SK-MEL-5 (cell line): ENCODE measurements at regions not wholly inside any gene's neighbourhood (a gene's known extent, or its start where the extent isn't known, plus 50 kb on each side); places are given as distances from the start of the nearest gene placed in this dataset.
"Not testable (repeated sequence)": the region's sequence is repeated elsewhere in the genome, so short reads cannot be mapped to it uniquely, and the experiment has no call there.

ENCODE experiments used
- DNase-seq: peaks from one replicate; pipeline ENCODE4 v3.0.0-alpha.2; 2016; ENCODE audit warnings: low read depth, low spot score
- in situ Hi-C: cut with HindIII; loops from 2 replicates; pipeline ENCODE4 v1.10.0; 2016; ENCODE audit warnings: low sequenced_read_pairs, high pct_unique_total_duplicates, low pct_unique_long_range_greater_than_20kb

GRCh38 chr13:18257686-18258085, 923.9 kb downstream of the TUBA3C start:
- in situ Hi-C loops, DNase-seq: not testable (repeated sequence)

GRCh38 chr13:18252848-18253247, 928.8 kb downstream of the TUBA3C start:
- in situ Hi-C loops: not testable (repeated sequence)
- peak; percentile 12 for DNase-seq

GRCh38 chr13:18248533-18249240, 932.9 kb downstream of the TUBA3C start:
- DNase-seq, in situ Hi-C loops: not testable (repeated sequence)

- in situ Hi-C loops, DNase-seq: not testable (repeated sequence)
Observed at GRCh38 chr13:18240086-18240485, 941.5 kb downstream of the TUBA3C start.

DNA sequence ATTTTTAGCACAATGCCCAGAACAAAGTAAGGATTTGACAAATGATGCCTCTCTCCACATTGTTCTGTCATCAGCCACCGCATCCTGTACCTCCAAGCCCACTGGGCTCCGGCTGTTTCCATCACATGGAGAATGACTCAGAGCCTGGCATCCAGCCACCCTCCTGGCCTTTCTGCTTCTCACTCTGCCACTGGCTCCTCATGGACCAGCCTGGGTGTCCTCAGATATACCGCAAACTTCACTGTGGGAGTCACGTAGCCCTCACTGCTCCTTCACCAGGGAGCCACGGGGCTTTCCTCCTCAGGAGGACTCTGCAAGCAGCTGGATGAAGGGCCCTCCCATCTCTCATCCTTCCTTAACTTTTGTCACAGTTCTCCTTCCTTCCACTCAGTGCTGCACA, 943.0 kb downstream of the TUBA3C start:
- in situ Hi-C loops: not testable (repeated sequence)
- peak; percentile 26 for DNase-seq

DNA sequence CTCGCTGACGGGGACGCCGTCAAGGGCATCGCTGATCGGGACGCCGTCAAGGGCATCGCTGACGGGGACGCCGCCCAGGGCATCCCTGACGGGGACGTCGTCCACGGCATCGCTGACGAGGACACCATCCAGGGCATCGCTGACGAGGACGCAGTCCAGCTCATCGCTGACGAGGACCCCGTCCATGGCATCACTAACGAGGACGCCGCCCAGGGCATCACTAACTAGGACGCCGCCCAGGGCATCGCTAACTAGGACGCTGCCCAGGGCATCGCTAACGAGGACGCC, 945.2 kb downstream of the TUBA3C start:
- in situ Hi-C loops: no loop called here
- DNase-seq: no peak

DNA sequence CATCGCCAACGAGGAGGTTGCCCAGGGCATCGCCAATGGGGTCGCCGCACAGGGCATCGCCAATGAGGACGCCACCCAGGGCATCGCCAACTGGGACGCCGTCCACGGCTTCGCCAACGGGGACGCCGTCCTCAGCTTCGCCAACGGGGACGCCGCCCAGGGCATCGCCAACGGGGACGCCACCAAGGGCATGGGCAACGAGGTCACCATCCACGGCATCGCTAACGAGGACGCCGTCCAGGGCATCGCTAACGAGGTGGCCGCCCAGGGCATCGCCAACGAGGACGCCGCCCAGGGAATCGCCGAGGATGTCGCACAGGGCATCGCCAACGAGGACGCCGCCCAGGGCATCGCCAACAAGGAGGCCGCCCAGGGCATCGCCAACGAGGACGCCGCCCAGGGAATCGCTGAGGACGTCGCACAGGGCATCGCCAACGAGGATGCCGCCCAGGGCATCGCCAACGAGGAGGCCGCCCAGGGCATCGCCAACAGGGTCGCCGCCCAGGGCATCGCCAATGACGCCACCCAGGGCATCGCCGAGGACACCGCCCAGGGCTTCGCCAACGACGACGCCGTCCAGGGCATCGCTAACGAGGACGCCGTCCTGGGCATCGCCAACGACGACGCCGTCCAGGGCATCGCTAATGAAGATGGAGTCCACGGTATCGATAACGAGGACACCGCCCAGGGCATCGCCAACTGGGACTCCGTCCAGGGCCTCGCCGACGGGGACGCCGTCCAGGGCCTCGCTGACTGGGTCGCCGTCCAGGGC, 945.7 kb downstream of the TUBA3C start:
- in situ Hi-C loops: no loop called here

GRCh38 chr13:18235172-18235571, 946.5 kb downstream of the TUBA3C start:
- in situ Hi-C loops: no loop called here
- no peak for DNase-seq

More for the DNA sequence above, 945.7 kb downstream of the TUBA3C start:
- DNase-seq: no peak

GRCh38 chr13:18234451-18234850, 947.2 kb downstream of the TUBA3C start:
- DNase-seq, in situ Hi-C loops: not testable (repeated sequence)

DNA sequence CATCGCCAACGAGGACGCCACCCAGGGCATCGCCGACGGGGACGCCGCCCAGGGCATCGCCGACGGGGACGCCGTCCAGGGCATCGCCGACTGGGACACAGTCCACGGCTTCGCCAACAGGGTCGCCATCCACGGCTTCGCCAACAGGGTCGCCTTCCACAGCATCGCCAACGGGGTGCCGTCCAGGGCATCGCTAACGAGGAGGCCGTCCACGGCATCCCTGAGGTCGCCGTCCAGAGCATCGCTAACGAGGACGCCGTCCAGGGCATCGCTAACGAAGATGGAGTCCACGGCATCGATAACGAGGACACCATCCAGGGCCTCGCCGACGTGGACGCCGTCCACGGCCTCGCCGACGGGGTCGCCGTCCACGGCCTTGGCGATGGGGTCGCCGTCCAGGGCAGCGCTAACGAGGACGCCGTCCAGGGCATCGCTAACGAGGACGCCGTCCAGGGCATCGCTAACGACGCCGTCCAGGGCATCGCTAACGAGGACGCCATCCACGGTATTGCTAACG, 947.8 kb downstream of the TUBA3C start:
- in situ Hi-C loops: no loop called here
- no peak for DNase-seq

DNA sequence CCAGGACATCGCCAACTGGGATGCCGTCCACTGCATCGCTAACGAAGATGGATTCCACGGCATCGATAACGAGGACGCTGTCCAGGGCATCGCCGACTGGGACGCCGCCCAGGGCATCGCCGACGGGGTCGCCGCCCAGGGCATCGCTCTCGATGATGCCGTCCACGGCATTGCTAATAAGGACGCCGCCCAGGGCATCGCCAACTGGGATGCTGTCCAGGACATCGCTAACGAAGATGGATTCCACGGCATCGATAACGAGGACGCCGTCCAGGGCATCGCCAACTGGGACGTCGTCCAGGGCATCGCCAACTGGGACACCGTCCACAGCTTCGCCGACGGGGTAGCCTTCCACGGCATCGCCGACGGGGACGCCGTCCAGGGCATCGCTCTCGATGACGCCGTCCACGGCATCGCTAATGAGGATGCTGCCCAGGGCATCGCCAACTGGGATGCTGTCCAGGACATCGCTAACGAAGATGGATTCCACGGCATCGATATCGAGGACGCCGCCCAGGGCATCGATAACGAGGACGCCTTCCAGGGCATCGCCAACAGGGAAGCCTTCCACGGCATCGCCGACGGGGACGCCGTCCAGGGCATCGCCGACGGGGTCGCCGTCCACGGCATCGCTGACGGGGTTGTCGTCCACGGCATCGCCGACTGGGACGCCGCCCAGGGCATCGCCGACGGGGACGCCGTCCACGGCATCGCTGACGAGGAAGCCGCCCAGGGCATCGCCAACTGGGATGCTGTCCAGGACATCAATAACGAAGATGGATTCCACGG, 948.4 kb downstream of the TUBA3C start:
- in situ Hi-C loops: no loop called here
- no peak for DNase-seq

GRCh38 chr13:18232298-18232993, 949.2 kb downstream of the TUBA3C start:
- in situ Hi-C loops: no loop called here

GRCh38 chr13:18224411-18224810, 957.2 kb downstream of the TUBA3C start:
- in situ Hi-C loops, DNase-seq: not testable (repeated sequence)

More at GRCh38 chr13:18232298-18232993, 949.2 kb downstream of the TUBA3C start:
- DNase-seq: no peak

DNA sequence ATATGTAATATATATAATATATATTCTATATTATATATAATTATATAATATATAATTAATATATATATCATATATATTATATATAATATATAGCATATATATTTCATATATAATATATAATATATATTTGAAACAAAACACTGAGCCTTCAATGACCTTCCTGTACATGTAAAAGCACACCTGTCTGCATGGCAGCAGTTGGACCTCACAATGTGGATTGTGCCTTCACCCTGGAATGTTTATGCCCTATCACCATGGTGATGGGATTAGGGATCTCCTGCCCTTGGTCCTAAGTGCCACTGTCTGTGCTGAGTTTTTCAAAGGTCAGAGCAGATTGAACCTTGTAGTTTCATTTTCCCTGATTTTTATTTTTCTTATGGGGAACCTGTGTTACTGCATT, 966.9 kb downstream of the TUBA3C start:
- in situ Hi-C loops: not testable (repeated sequence)

DNA sequence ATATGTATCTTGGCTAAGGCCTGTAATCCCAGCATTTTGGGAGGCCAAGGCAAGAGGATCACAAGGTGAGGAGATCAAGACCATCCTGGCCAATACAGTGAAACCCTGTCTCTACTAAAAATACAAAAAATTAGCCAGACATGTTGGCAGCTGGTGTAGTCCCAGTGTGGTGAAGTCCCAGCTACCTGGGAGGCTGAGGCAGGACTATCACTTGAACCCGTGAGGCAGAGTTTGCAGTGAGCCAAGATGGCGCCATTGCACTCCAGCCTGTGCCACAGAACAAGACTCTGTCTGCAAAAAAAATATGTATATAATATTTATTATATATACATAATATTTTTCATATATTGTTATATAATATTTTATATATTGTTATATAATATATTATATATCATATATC, 968.1 kb downstream of the TUBA3C start:
- DNase-seq, in situ Hi-C loops: not testable (repeated sequence)

More for the DNA sequence above, 966.9 kb downstream of the TUBA3C start:
- not testable (repeated sequence) for DNase-seq

DNA sequence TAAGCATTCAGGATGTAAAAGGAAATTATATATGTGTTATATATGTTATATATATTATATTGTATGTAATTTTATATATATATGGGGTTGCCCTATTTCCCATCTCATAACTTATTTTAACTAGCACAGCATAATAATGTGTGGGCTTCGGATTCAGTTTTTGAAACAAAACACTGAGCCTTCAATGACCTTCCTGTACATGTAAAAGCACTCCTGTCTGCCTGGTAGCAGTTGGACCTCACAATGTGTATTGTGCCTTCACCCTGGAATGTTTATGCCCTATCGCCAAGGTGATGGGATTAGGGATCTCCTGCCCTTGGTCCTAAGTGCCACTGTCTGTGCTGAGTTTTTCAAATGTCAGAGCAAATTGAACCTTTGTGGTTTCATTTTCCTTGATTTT, 968.8 kb downstream of the TUBA3C start:
- no peak for DNase-seq
- in situ Hi-C loops: no loop called here

DNA sequence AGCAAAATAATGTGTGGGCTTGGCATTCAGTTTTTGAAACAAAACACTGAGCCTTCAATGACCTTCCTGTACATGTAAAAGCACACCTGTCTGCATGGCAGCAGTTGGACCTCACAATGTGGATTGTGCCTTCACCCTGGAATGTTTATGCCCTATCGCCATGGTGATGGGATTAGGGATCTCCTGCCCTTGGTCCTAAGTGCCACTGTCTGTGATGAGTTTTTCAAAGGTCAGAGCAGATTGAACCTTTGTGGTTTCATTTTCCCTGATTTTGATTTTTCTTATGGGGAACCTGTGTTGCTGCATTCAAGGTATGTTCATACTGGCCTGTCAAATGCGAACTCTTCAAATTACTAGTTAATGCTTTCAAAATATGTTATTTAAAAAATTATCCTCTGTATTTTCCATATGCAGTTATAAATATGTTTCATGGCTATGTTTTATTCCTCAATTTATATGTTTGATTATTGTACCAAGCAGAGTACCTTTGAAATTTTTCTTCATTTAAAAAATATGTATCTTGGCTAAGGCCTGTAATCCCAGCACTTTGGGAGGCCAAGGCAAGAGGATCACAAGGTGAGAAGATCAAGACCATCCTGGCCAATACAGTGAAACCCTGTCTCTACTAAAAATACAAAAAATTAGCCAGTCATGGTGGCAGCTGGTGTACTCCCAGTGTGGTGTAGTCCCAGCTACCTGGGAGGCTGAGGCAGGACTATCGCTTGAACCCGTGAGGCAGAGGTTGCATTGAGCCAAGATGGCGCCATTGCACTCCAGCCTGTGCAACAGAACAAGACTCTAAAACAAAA, 969.7 kb downstream of the TUBA3C start:
- DNase-seq, in situ Hi-C loops: not testable (repeated sequence)
